GM18502 (cell line): ENCODE measurements at regions not wholly inside any gene's neighbourhood (a gene's known extent, or its start where the extent isn't known, plus 50 kb on each side); places are given as distances from the start of the nearest gene placed in this dataset.
"Not testable (repeated sequence)": the region's sequence is repeated elsewhere in the genome, so short reads cannot be mapped to it uniquely, and the experiment has no call there.

Experiments
- ATAC-seq: cut with Tn5 transposase; IDR thresholded peaks from one replicate; pipeline ENCODE4 v1.9.1; 2021; ENCODE audit warnings: mild to moderate bottlenecking; ENCODE audit not compliant: unreplicated experiment, poor library complexity

DNA sequence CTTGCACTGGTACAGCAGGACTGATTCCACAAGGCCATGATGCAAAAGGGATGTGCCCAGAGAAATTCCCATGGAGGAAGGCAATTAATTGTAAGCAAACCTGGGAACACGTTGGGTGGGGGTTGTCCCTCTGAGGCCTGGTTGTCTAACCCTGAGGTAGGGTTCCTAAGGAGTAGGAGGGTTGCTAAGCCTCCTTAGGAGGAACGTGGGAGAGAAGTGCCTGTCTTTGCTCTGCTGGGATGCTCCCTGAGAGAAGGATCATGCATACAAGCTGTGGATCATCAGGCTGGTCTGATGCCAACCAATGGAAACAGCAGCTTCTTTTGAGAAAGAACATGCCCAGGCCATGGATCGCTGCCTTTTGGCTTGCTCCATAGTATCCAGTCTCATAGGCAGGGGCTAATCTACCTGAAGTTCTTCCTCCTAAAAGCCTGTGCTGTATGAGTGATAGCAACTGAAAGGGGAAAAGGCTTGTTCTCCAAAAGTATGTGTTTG lies 203.7 kb upstream of the NPVF start:
- ATAC-seq = no peak

DNA sequence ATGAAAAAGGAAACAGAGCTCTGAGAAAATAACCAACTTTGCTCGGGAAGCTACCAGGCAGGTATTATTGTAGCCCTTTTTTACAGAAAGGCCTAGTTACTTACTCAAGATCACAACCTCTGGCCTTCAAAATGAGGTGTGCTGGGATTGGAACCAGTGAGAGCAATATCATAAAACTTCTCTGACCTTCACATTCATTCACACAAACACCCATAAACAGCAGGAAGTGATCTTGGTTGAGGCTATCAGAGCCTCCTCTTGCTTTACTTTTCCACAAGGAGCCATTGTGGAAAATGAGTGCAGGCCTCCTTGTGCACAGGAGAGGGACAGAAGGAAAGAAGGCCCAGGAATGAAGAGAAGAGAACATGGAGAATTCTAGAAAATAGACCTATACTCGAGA lies 204.5 kb upstream of the NPVF start:
- ATAC-seq = no peak

DNA sequence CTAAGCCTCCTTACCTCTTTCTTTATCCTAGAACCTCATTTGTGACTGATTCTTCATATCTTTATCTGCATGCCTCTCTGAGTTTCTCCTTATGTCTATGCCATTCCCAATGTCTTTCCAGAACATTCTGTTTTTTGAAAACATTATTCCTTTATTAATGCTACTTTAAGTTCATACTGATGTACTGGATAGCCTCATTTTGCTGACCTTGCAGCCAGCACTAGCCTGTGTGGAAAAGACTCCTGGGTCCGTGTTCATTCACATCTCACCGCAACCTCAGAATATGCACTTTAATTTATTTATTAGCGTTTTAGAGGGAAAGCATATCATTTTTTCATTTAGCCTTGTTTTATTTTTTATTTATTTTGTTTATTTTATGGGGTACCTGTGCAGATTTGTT lies 208.1 kb upstream of the NPVF start:
- no peak for ATAC-seq

DNA sequence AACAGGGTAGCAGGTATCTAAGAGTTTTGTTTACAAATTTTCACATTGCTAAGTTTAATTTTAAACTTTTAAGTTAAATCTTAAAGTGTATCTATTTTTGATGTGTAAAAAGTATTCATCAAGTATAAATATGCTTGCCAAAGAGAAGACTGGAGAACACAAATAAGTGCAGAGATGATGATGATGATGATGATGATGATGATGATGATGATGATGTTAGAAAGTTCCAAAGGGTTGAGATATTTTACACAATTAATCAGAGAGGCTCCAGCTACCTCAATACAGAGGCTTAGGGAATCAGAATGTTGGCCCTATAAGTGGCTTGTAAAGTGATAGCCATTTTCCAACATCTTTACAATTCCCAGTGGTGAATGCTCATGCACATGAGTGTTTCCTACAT lies 209.0 kb upstream of the NPVF start:
- no peak for ATAC-seq

DNA sequence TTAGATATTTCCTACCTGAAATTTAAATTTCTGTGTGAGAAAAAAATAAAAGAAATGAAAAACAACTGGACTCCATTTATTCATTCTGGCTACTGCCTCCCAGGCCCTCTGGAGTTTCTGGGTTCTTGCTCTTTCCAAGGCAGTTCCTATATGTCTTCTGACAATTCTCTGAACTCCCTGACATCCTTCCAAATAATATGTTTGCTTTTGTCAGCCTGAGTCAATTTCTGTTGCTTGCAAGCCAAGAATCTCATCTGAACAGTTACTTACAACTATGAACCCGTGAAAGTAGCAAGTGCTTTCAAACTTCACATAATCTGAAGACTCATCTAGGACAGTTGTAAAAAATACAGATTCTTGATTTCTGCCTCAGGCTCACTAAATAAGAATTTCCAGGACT lies 216.7 kb upstream of the NPVF start:
- no peak for ATAC-seq

DNA sequence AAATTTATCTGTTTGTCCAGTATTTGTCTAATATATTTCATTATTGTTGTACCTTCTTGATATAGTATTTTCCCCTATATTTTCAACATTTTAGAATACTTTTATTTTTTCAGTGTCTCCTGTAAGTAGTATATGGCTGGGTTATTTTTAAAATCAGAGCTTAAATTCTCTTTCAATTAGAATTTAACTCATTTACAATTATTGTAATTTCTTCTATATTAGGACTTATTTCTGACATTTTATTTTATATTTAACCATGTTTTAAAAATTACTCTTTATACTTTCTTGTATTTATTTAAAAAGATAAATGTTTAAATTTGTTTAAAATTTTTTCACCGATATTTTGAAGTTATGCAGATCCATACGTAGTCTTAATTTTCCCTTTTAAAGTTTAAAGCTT lies 220.0 kb upstream of the NPVF start:
- ATAC-seq = no peak

DNA sequence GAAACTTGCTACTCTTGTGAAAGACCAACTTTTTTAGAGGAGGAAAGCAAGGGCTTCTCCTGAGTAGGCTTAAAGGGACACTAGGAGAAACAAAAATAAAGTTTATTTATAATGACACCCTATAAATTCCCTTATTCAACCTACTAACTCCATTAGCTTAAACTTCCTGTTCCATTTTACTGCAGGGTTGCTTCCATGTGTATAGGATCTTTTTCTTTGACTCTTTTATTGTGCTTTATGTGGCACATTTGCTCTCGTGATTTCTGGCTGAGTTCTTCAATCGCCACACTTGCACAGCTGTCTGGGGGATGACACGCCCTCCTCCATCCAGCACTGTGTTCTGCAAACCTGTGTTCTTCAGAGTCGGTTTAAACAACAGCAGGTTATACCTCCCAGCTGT lies 225.7 kb upstream of the NPVF start:
- no peak for ATAC-seq

DNA sequence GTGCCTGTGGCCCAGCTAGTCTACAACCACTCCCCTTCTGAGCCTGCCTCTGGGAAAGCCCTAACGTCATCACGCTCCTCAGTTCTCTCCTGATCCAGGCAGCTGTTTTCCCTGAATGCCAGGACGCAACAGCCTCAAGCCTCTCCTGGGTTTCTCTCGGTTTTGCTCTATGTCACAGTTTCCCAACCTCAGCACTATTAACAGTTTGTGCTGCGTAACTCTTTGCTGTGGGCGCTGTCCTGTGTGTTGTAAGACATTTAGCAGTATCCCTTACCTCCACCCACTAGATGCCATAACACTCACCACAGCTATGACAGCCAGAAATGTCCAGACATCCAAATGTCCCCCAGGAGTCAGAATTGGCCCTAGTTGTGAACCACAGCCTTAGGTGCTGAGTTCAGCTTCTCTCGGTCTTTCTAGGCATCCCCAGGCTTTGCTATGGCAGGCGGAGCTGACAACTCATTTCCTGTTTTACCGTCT lies 226.3 kb upstream of the NPVF start:
- no peak for ATAC-seq

DNA sequence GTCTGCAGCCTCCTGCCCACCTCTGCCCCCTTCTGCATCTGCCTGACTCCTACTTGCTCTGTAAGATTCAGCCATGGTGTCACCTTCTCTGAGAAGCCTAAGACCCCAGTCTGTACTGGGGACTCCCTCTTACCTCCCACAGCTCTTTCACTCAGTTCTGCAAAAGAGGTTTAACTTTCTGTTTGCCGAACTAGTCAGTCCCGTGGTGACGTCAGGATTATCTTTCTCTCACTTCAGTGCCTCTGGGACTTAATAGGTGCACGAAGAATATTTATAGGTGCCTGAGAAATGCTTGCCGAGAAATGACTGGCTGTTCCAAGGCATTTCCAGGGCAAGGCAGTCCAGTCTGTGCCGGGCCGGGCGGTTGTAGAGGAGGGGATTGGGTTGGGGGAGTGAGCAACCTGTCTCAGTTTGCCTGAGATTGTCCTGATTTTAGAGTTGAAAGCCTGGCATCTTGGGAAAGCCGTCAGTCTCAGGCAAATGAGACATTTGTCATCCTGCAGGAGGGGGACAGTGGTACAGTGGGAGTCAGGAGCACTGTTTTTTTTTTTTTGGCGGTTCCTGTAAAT lies 227.5 kb upstream of the NPVF start:
- no peak for ATAC-seq

DNA sequence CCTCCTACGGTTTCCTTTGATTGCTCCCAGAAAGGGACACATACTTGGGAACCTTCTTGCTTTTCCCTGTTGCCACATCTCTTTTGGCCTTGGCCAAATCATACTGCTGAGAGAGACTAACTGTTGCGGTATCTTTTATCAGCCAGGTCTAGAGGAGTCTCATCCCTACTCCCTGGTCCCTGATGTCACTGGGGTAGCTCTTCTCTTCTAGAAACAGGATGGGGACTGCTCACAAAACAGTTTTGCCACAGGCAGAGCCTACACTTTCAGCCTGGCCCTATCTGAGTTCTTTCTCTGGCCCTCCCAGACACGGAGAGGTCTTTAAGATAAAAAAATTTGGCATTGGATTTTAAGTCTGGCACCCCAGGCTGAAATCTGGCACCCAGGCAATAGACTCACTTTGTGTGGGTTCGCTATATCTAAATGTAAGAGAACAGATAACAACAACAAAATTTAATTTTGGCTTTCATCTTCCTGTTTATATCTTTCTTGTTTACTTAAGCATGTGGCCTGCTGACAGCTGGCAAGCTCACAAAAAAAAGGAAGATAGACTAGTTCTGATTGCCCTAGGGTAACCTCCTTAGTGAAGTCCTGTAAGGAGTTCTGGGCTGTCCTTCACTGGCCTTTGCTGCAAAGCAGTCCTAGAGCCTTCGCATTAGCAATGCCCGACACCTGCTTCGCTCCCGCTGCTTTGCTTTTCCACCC lies 228.3 kb upstream of the NPVF start:
- no peak for ATAC-seq

DNA sequence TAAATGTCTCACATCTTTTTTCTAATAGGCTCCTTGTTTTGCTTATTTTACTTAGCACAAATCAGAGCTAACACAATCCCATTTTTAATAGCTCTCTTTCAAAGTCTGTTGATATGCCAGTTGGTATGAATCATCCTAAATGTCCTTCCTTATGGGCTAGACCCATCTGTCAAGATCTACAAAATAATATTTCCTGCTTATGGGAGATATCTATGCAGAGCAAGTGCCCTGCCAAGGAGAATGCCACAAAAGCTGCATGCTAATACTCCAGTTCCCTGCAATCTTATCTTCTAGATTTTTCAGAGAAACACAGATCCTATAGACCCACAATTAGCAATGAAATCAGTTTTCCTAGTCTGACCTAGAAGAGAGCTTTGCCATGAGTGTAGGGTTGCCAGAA lies 230.8 kb upstream of the NPVF start:
- no peak for ATAC-seq

DNA sequence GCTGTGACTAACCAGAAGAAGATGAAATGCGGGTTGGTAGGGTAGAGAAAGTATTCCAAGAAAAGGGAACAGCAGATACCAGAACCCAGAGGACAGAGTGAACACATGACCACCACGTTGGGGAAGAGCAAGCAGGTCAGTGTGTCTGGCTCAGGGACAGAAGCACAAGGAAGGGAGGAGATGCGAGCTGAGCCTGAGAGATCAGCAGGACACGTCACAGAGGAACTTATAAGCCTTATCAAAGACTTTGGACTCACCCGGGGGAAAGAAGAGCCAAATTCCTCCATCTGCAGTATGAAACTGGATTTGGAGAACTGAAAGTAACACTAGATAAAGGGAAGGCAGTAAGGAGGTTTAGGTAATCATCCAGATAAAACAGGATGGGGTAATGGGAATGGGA lies 232.1 kb upstream of the NPVF start:
- no peak for ATAC-seq

DNA sequence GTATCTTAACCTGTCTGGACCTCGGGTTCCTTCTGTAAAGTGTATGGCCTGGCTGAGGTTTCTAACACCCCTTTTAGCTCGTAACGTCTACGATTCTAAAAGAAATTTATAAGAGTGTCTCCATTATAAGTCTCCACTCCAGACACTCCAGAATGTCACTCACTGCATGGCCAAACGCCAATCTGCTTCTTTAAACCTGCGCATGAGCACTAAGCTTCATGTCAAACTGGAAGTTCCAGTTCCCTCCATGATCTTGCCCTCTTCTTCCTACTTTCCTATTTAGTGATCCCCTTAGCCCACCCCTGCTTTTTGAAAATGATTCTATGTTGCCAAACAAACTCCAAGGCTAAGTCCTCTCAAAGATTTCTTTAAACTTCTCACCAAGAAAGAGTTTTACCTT lies 241.4 kb upstream of the NPVF start:
- ATAC-seq = no peak

DNA sequence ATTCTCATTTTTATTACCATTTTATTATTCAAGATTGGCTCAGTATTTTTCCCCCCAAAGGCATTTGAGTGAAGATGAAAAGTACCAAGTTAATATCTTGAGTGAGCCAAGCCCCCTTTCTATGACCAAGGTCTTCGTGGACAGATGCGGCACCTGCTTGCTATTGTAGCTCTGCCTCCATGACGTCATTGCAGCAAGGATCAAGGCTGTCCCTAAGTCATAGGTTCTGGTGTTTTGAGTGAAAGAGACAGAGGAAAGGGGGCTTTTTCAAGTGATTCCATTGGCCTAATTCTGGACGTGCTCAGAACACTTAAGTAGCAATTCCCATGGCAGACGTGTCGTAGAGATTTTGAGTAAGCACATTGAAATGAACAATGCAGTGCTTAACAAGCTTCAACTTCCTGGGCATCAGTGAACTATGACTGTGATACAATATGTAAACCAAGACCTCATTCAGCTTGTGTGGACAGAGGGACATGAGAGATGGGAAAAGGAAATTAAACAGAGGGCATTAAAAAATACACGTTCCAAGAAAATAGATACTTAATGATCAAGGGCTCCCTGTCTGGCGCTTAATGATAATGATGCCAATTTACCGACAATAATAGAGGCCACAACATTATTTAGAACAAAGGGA lies 248.7 kb upstream of the NPVF start:
- ATAC-seq = no peak

DNA sequence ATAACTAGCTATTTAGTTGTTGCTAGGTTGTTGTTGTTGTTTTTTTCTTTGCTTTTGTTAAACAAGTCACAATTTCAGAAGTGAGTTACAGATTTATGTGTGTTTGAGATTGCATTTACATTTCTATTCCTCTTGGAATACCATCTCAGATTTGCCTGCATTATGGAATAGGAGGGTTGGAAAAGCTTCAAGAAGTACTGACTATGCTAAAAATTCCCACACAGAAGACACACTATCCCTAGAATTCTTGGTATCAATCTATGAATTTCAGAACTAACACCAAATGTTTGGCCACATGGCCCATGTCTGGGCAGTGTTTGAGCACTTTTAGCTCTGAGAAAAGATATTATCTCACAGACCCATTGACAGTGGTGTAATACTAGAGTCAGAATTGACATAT lies 249.9 kb upstream of the NPVF start:
- ATAC-seq = not testable (repeated sequence)

DNA sequence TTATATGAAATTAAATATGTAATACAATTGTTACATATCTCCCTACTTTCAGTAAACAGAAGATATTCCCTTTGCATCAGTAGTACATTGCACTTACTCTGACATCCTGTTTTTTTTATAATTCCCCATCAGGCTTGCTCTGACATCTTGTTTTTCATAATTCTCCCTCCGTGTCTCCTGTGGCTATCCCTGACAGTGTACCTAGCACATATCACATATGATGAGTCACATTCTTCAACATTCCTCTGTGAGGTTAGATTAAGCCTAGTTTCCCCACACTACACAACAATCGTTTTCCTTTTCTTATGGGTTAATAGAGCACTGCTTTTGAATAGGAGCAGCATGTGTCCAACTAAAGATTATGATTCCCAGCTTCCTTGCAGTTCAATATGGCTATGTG lies 250.6 kb upstream of the NPVF start:
- ATAC-seq = no peak

DNA sequence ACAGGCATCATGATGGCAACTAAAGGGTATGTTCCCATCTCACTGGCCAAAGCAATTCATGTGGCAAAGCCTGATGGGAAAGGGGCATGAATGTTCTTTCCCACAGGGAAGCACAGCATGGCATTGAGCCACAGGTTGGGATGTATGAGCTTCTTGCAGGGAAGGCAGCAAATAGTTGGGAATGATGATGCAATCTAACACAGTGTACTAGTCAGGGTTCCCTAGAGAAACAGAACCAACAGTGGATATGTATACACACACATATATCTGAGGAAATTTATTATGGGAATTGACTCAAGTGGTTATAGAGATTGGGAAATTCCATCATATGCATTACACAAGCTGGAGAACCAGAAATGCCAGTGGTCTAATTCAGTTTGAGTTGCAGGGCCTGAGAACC lies 253.6 kb upstream of the NPVF start:
- ATAC-seq = no peak

DNA sequence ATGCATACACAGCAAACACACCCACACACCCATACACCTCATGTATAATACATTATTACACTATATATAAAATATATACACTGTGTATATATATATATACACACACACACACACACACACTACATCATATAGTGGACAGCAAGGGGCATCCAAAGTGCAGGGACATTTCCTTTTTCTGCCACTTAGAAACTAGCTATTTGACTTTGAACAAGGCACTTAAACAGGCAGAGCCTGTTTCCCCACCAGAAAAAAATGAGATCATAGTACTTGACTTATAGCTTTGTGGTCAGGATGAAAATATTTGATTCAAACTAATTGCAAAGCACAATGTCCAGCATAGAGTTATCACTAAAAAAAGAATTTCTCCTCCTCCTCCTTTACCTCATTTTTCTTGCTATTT lies 254.3 kb upstream of the NPVF start:
- ATAC-seq = no peak

DNA sequence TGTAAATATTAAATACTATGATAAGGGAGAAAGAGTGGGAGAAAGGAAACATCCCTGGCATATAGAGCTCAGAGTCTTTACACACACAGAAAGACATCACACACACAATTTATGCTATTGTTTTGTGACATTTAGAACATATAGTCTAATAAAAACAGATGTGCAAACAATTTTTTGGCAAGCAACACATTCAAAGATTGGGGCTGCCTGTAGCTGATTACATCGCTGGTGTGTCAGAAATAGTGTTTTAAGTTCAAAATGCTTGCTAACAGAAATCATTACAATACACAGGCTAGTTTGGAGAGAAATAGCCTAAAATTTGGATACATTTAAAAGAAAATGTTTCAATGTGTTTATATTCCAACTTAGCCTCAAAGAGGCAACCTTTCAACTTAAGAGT lies 256.7 kb upstream of the NPVF start:
- ATAC-seq = no peak

DNA sequence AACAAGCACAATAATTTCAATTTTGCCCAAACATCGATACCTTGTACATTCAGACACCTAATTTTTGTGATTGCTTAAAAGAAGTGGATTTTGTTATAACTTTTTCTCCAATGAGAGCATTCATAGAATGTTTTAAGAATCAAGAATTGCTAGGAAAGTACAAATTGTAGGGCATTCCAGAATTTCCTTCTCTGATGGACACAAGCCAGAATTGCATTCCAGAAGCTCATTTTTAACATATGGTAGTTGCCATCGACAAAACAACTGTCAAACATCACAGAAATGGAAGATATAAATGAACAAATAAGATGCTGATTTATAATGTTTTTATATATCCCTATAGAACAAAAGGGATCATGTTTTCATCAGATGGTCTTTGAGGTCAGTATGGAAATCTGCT lies 258.4 kb upstream of the NPVF start:
- no peak for ATAC-seq

DNA sequence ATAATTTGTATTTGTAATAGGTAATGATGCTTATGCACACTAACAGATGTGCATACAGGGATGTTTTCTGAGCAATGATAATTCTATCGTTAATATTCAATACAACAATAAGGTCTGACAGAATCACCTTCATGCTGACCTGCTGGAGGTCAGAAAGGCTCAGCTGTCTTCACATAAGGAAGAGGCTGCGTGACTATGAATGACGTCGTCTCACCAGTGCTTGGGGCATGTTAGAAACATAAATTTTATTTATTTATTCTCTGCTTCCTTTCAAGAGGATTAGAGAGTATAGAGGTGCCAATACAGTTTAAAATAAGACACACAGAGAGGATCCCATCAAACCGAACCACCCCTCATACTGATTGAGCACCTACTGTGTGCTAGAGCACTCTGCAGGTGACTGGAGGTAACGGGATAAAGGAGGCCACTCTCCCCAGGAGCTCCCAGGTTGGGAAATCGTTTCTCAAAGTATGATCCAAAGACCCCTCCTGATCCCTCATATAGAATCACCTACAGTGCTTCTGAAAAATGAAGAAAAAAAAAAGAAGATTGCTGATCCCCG lies 265.6 kb upstream of the NPVF start:
- ATAC-seq = no peak
